ENCODE measurements at regions not wholly inside any gene's neighbourhood (a gene's known extent, or its start where the extent isn't known, plus 50 kb on each side); places are given as distances from the start of the nearest gene placed in this dataset.

GRCh38 chr3:127369356-127369935 is 81.6 kb upstream of the PRR20G start:
- TF ChIP-seq CTCF (IDR thresholded peaks at IDR 0.05) (no peak), POLR2A (IDR thresholded peaks at IDR 0.05) (no peak)
